Choroid plexus epithelial cell (primary cell): ENCODE measurements at regions not wholly inside any gene's neighbourhood (a gene's known extent, or its start where the extent isn't known, plus 50 kb on each side); places are given as distances from the start of the nearest gene placed in this dataset.
"Not testable (repeated sequence)": the region's sequence is repeated elsewhere in the genome, so short reads cannot be mapped to it uniquely, and the experiment has no call there.

ENCODE experiments used
- DNase-seq: peaks from one replicate; pipeline ENCODE4 v3.0.0-alpha.2; 2010; ENCODE audit warnings: low read depth
- H3K4me3 ChIP-seq: 2 replicates; pipeline ENCODE4 v1.5.1; 2011; ENCODE audit warnings: low read depth, mild to moderate bottlenecking, control low read depth, low read length, moderate library complexity
- TF ChIP-seq, protein P1 (sequence below): conservative IDR thresholded peaks from 2 replicates; pipeline ENCODE4 v1.5.1; 2011; ENCODE audit warnings: low read depth, mild to moderate bottlenecking, control low read depth, inconsistent platforms, low read length, moderate library complexity

DNA sequence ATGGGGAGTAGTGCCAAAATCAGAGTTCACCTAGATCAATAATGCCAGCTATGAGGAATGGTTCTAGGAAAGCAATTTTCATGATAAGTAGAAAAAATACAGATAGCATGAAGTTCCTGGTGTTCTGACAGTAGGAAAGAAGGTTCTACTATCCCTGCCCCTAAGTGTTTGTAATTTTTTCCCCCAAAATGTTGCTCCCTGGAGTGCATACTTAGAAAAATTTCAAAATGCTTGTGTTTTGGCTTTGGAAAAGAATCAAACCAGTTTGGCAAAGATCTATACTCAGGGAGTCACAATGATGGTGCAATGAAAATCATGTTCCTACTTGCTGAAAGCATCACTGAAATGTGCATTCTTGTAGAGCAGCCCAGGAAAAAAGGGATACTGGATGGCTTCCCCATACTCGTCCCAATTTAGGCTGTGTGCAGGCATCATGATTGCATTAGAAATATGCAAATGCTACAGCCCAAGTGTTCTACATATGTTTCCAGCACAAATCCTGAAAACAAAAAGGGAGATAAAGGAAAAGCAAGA is 74.7 kb downstream of the LPAR4 start:
- TF ChIP-seq, protein P1, sequence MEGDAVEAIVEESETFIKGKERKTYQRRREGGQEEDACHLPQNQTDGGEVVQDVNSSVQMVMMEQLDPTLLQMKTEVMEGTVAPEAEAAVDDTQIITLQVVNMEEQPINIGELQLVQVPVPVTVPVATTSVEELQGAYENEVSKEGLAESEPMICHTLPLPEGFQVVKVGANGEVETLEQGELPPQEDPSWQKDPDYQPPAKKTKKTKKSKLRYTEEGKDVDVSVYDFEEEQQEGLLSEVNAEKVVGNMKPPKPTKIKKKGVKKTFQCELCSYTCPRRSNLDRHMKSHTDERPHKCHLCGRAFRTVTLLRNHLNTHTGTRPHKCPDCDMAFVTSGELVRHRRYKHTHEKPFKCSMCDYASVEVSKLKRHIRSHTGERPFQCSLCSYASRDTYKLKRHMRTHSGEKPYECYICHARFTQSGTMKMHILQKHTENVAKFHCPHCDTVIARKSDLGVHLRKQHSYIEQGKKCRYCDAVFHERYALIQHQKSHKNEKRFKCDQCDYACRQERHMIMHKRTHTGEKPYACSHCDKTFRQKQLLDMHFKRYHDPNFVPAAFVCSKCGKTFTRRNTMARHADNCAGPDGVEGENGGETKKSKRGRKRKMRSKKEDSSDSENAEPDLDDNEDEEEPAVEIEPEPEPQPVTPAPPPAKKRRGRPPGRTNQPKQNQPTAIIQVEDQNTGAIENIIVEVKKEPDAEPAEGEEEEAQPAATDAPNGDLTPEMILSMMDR: no peak
- H3K4me3 ChIP-seq: no peak overlapping the region
- DNase-seq: no peak

DNA sequence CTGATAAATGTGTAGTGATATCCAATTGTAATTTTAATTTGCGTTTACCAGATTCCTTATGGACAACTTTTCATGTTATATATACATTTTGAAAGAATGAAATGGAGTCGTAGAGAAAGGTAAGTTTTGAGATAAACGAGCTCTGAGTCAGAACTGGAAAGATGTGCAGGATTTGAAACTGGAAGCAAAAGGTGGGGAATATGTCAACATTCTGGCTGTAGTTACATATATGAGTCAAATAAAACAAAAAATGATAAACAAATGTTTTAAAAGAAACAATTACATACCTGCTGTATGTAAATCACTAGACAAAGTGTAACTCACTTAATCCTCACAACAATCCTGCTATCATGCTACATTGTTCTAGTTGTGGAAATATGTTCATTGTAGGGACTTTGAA is 84.0 kb downstream of the LPAR4 start:
- DNase-seq: no peak

DNA sequence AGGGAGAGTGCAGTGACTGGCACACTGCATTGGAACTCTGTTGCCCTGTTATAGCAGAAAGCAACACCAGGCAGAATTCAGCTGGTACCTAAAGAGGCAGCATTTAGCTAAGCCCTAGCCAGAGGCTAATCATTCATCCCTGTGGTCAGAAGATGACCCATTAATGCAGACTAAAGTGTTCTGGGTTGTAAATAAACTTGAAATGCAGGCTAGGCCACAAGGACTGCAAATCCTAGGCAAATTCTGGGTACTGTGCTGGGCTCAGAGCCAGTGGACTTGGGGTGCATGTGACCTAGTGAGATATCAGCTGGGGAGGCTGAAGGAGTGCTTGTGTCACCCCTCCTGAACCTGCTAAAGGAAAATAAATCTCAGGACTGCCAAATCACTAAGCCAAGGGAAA is 91.2 kb downstream of the LPAR4 start:
- H3K4me3 ChIP-seq: no peak overlapping the region
- no peak for DNase-seq
- TF ChIP-seq, protein P1: no peak

More for the DNA sequence above, 84.0 kb downstream of the LPAR4 start:
- no peak overlapping the region for H3K4me3 ChIP-seq
- TF ChIP-seq, protein P1: no peak

DNA sequence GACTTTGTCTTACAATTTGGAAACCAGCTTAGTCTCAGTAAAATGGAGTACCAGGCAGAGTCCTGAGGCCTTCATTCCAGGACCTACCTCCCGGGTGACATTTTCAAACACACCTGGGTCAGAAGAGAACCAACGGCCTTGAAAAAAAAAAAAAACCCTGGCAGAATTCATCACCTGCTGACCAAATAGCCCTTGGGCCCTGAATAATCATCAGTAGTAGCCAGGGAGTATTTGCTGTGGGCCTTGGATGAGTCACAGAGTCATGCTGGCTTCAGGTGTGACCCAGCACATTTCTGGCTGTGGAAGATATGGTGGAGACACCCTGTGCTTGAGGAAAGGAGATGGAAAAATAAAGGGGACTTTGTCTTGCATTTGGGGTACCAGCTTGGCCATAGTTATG is 92.2 kb downstream of the LPAR4 start:
- no peak overlapping the region for H3K4me3 ChIP-seq
- TF ChIP-seq, protein P1: no peak
- no peak for DNase-seq

DNA sequence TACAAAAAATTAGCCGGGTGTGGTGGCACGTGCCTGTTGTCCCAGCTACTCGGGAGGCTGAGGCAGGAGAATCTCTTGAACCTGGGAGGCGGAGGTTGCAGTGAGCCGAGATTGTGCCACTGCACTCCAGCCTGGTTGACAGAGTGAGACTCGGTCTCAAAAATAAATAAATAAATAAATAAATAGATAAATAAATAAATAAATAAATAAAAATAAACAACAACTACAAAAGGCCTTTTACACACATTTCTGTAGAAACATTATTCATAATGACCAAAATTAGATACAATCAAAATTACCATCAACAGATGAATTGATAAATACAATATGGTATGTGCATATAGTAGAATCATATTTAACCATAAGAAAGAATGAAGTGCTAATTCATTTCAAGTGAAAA is 96.7 kb downstream of the LPAR4 start:
- not testable (repeated sequence) for DNase-seq, H3K4me3 ChIP-seq

DNA sequence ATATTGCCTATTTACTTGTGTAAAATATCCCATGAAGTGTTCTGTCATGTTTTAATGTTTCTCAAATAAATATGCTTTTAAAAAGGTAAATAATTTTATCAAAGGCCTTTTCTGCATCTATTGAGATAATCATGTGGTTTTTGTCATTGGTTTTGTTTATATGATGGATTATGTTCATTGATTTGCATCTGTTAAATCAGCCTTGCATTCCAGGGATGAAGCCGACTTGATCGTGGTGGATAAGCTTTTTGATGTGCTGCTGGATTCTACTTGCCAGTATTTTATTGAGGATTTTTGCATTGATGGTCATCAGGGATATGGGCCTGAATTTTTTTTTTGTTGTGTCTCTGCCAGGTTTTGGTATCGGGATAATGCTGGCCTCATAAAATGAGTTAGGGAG is 63.9 kb upstream of the P2RY10 start:
- H3K4me3 ChIP-seq, DNase-seq: not testable (repeated sequence)

DNA sequence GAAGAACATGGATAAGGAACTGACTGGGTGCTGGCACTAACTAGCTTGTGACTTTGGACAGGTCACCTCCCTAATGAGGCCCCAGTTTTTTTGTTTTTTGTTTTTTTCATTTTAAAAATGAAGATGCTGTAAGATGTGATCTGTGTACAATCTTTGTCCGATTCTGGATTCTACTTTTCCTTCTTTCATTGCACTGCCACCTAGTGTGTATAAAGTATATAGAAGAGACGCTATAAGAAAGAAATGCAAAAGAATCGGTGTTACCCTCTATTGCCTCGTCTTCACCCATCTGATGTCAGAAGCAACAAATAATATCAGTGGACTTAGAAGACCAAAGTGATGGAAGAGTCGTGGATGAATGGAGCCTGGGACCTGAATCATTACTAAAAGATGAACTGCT is 58.6 kb upstream of the P2RY10 start:
- peak; percentile 25 for DNase-seq
- TF ChIP-seq, protein P1: peak; percentile 36
- no peak overlapping the region for H3K4me3 ChIP-seq
